Panc1 (cell line): ENCODE measurements at regions not wholly inside any gene's neighbourhood (a gene's known extent, or its start where the extent isn't known, plus 50 kb on each side); places are given as distances from the start of the nearest gene placed in this dataset.

Experiments
- CTCF ChIP-seq: fragments of 450-650 bp; IDR thresholded peaks from 2 replicates; pipeline ENCODE4 v1.5.1; 2017; ENCODE audit warnings: mild to moderate bottlenecking
- POLR2AphosphoS5 ChIP-seq: IDR thresholded peaks from 2 replicates; pipeline ENCODE4 v1.6.1; 2012; ENCODE audit warnings: mild to moderate bottlenecking, low read depth, low read length, moderate library complexity

GRCh38 chr13:83958531-83958930 is 76.3 kb upstream of the SLITRK1 start:
- no peak for TF ChIP-seq CTCF
- TF ChIP-seq POLR2AphosphoS5, result no peak
